ENCODE measurements at regions not wholly inside any gene's neighbourhood (a gene's known extent, or its start where the extent isn't known, plus 50 kb on each side); places are given as distances from the start of the nearest gene placed in this dataset.

- TF ChIP-seq POLR2A (IDR thresholded peaks at IDR 0.05) (no peak), CTCF (IDR thresholded peaks at IDR 0.05) (no peak)
Observed at GRCh38 chr1:81446000-81446669, 354.6 kb upstream of the ADGRL2 start.

Measured in adrenal gland (tissue), 5 donors.